Endothelial cell of umbilical vein (primary cell): ENCODE measurements at regions not wholly inside any gene's neighbourhood (a gene's known extent, or its start where the extent isn't known, plus 50 kb on each side); places are given as distances from the start of the nearest gene placed in this dataset.

Source experiments
- BruUV-seq: library from RNA; stranded (reverse); fragments of 400-500 nt; replicated peaks from 2 replicates; lab custom pipeline; 2021; lab: Mats Ljungman, UMichigan
- CTCF ChIA-PET: fragments of 300-600, 350-600 bp; sonication (Branson Sonifier 250); formaldehyde crosslinking; loops from one replicate; lab custom pipeline; 2021; ENCODE audit warnings: antibody characterized with exemption, inconsistent platforms; lab: Charles Lee
- POLR2A ChIA-PET: fragments of 300-600, 350-600 bp; sonication (Branson Sonifier 250); formaldehyde crosslinking; loops from one replicate; lab custom pipeline; 2021; ENCODE audit warnings: antibody characterized with exemption, inconsistent platforms; lab: Charles Lee
- DNase-seq: peaks from one replicate; pipeline ENCODE4 v3.0.0-alpha.2; 2011; ENCODE audit warnings: low read depth, low spot score
- FAIRE-seq: peaks from 2 replicates; lab custom pipeline; 2011; peaks lifted over from hg19 to GRCh38; lab: Jason Lieb, UNC
- H2AFZ ChIP-seq: 2 replicates; pipeline ENCODE4 v1.6.0; 2012; ENCODE audit warnings: low read depth, low read length, control low read depth, inconsistent platforms
- H3K27ac ChIP-seq: 2 replicates; pipeline ENCODE4 v1.5.1; 2011; ENCODE audit warnings: low read depth, mild to moderate bottlenecking, control low read depth, low read length, moderate library complexity; ENCODE audit not compliant: insufficient read depth
- H3K27me3 ChIP-seq, 2 experiments: 2 replicates each; pipeline versions ENCODE4 v1.6.0 to v1.6.1; 2011; ENCODE audit warnings: low read length in 2 of 2, mixed read lengths in 1 of 2; ENCODE audit not compliant: control insufficient read depth in 2 of 2, insufficient read depth in 2 of 2
- H3K36me3 ChIP-seq, 2 experiments: 2 replicates in 1 of 2; 3 replicates in 1 of 2; pipeline ENCODE4 v1.5.1; 2011; ENCODE audit warnings: low read length in 2 of 2, mild to moderate bottlenecking in 1 of 2, moderate library complexity in 1 of 2; ENCODE audit not compliant: control insufficient read depth in 2 of 2, insufficient read depth in 2 of 2; ENCODE audit errors: extremely low read depth in 1 of 2
- H3K4me1 ChIP-seq: 3 replicates; pipeline ENCODE4 v1.5.1; 2011; ENCODE audit warnings: mild to moderate bottlenecking, low read length; ENCODE audit not compliant: control insufficient read depth, insufficient read depth; ENCODE audit errors: extremely low read depth
- H3K4me2 ChIP-seq: 2 replicates; pipeline ENCODE4 v1.6.1; 2011; ENCODE audit warnings: low read length, control low read depth, mixed read lengths; ENCODE audit not compliant: insufficient read depth
- H3K4me3 ChIP-seq, 3 experiments: fragments of 200-600 bp in 1 of 3; sonication (generic), shearing (Covaris generic) in 1 of 3; replicated peaks in 1 of 3; 2 replicates each; pipeline ENCODE4 v1.5.1; 2011 to 2016; ENCODE audit warnings: control low read depth in 3 of 3, low read length in 3 of 3, mild to moderate bottlenecking in 2 of 3, inconsistent platforms in 1 of 3, low read depth in 1 of 3, moderate library complexity in 1 of 3; ENCODE audit not compliant: insufficient read depth in 1 of 3
- H3K79me2 ChIP-seq: 2 replicates; pipeline ENCODE4 v1.6.0; 2012; ENCODE audit warnings: low read length, inconsistent platforms; ENCODE audit not compliant: control insufficient read depth, insufficient read depth
- H3K9ac ChIP-seq: replicated peaks from 2 replicates; pipeline ENCODE3; 2011; ENCODE audit warnings: low read length, control low read depth; ENCODE audit not compliant: insufficient read depth; ENCODE audit errors: extremely low read depth
- H3K9me1 ChIP-seq: replicated peaks from 3 replicates; pipeline ENCODE4 v1.6.0; 2011; ENCODE audit warnings: mild to moderate bottlenecking, low read length; ENCODE audit not compliant: control insufficient read depth, insufficient read depth; ENCODE audit errors: extremely low read depth
- H3K9me3 ChIP-seq: replicated peaks from 2 replicates; pipeline ENCODE4 v1.5.1; 2012; ENCODE audit warnings: low read length, inconsistent platforms; ENCODE audit not compliant: control insufficient read depth, insufficient read depth
- H4K20me1 ChIP-seq: replicated peaks from 2 replicates; pipeline ENCODE3; 2011; ENCODE audit warnings: mild to moderate bottlenecking, low read length; ENCODE audit not compliant: control insufficient read depth, insufficient read depth; ENCODE audit errors: extremely low read depth
- EZH2 ChIP-seq: IDR thresholded peaks from 2 replicates; pipeline ENCODE4 v1.6.1; 2012; ENCODE audit warnings: borderline replicate concordance, low read depth, mild to moderate bottlenecking, moderate library complexity, low read length, inconsistent platforms; ENCODE audit not compliant: severe bottlenecking
- FOS ChIP-seq: IDR thresholded peaks from 2 replicates; pipeline ENCODE4 v1.6.1; 2011; ENCODE audit warnings: mild to moderate bottlenecking, low read length, moderate library complexity, borderline replicate concordance; ENCODE audit not compliant: insufficient read depth
- GATA2 ChIP-seq: IDR thresholded peaks from 2 replicates; pipeline ENCODE4 v1.7.0; 2011; ENCODE audit warnings: low read depth, mild to moderate bottlenecking, moderate library complexity, mixed read lengths, low read length; ENCODE audit not compliant: insufficient read length, insufficient read depth
- JUN ChIP-seq: IDR thresholded peaks from 2 replicates; pipeline ENCODE4 v1.6.1; 2011; ENCODE audit warnings: borderline replicate concordance, low read depth; ENCODE audit not compliant: insufficient read length, insufficient read depth
- MYC ChIP-seq: IDR thresholded peaks from one replicate; pipeline ENCODE4 v1.6.1; 2011; ENCODE audit warnings: mild to moderate bottlenecking, low read depth, low read length
- POLR2A ChIP-seq: IDR thresholded peaks from 2 replicates; pipeline ENCODE4 v1.6.1; 2012; ENCODE audit warnings: low read depth, mild to moderate bottlenecking, control low read depth, low read length
- POLR2AphosphoS5 ChIP-seq: IDR thresholded peaks from 2 replicates; pipeline ENCODE4 v1.6.1; 2012; ENCODE audit warnings: low read depth, mild to moderate bottlenecking, control low read depth, low read length, moderate library complexity; ENCODE audit not compliant: insufficient read depth
- dilution Hi-C: fragments of 300-500 bp; cut with MboI; formaldehyde crosslinking; loops from one replicate; pipeline ENCODE4 v1.15.0; 2019; ENCODE audit warnings: low sequenced_read_pairs; ENCODE audit not compliant: extremely low pct_ligation_motif_present
- intact Hi-C: fragments of 100-400 bp; cut with micrococcal nuclease; formaldehyde crosslinking; loops from one replicate; pipeline ENCODE4 v1.10.0; 2022
- TF ChIP-seq, protein P1 (sequence below), 2 donors: IDR thresholded peaks; 1 replicate in 1 of 2; 2 replicates in 1 of 2; pipeline ENCODE4 v1.5.1; 2011; ENCODE audit warnings: low read length in 2 of 2, mild to moderate bottlenecking in 2 of 2, moderate library complexity in 2 of 2, control low read depth in 1 of 2, inconsistent platforms in 1 of 2, low read depth in 1 of 2; ENCODE audit not compliant: insufficient read depth in 1 of 2; ENCODE audit errors: extremely low read depth in 1 of 2
- TF ChIP-seq, protein P2 (sequence below): IDR thresholded peaks from 2 replicates; pipeline ENCODE4 v1.6.1; 2011; ENCODE audit not compliant: insufficient read depth, insufficient read length

DNA sequence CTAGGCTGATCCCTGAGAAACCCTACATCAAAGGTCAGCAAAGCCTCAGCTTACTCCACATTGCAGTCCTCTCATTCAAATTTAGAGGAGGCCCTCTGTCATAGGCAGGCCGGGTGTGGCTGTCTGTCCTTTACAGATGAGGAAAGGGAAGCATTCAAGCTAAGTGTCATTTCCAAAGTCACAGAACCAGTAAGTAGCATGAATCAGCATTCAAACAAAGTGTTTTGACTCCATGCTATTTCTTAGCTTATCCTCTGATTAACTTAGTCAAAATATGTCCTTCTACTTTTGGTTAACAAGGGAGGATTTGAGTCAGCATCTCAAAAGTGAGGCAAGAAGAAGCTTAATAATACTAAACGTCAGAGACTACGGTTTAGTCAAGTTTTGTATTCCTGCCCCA lies 409.0 kb upstream of the POU3F3 start:
- H3K79me2 ChIP-seq, result no peaks in the 10 kb centered on the region
- peaks cover 6% of the 10 kb centered on the region for H3K9me3 ChIP-seq
- no peaks in the 10 kb centered on the region for H3K36me3 ChIP-seq
- POLR2A ChIA-PET, result no interaction called here
- intact Hi-C loops, result no loop called here
- DNase-seq (no peak), FAIRE-seq (no peak)
- no peak overlapping the region for H2AFZ ChIP-seq
- H3K9ac ChIP-seq, result no peak overlapping the region
- no peak overlapping the region for H3K4me2 ChIP-seq
- H3K9me1 ChIP-seq, result no peaks in the 10 kb centered on the region
- no peaks in the 10 kb centered on the region for H3K27me3 ChIP-seq
- TF ChIP-seq FOS (no peak), POLR2A (no peak), GATA2 (no peak), JUN (no peak), POLR2AphosphoS5 (no peak), MYC (no peak), EZH2 (no peak)
- TF ChIP-seq, protein P1, sequence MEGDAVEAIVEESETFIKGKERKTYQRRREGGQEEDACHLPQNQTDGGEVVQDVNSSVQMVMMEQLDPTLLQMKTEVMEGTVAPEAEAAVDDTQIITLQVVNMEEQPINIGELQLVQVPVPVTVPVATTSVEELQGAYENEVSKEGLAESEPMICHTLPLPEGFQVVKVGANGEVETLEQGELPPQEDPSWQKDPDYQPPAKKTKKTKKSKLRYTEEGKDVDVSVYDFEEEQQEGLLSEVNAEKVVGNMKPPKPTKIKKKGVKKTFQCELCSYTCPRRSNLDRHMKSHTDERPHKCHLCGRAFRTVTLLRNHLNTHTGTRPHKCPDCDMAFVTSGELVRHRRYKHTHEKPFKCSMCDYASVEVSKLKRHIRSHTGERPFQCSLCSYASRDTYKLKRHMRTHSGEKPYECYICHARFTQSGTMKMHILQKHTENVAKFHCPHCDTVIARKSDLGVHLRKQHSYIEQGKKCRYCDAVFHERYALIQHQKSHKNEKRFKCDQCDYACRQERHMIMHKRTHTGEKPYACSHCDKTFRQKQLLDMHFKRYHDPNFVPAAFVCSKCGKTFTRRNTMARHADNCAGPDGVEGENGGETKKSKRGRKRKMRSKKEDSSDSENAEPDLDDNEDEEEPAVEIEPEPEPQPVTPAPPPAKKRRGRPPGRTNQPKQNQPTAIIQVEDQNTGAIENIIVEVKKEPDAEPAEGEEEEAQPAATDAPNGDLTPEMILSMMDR (IDR thresholded peaks at IDR 0.05; ENCODE audit: extremely low read depth in 1 of 2, insufficient read depth in 1 of 2, low read depth in 1 of 2, low read length in 2 of 2), result no peak
- TF ChIP-seq, protein P2, sequence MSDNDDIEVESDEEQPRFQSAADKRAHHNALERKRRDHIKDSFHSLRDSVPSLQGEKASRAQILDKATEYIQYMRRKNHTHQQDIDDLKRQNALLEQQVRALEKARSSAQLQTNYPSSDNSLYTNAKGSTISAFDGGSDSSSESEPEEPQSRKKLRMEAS, result no peak
- dilution Hi-C loops, result no loop called here
- H3K4me3 ChIP-seq, result no peak overlapping the region
- CTCF ChIA-PET, result no interaction called here
- BruUV-seq, result no TSS peak
- H3K27ac ChIP-seq, result no peak overlapping the region
- no peaks in the 10 kb centered on the region for H3K4me1 ChIP-seq
- no peaks in the 10 kb centered on the region for H4K20me1 ChIP-seq
